SK-N-SH (cell line): ENCODE measurements at regions not wholly inside any gene's neighbourhood (a gene's known extent, or its start where the extent isn't known, plus 50 kb on each side); places are given as distances from the start of the nearest gene placed in this dataset.

Experiments
- CTCF ChIA-PET: fragments of 300-600, 350-600 bp; formaldehyde crosslinking; extraction: SDS; loops from one replicate; lab custom pipeline; 2021; lab: Yijun Ruan, JAX
- POLR2A ChIA-PET: fragments of 350-600 bp; sonication (Branson Sonifier 250); formaldehyde crosslinking; extraction: SDS; loops from one replicate; lab custom pipeline; 2020; ENCODE audit warnings: antibody characterized with exemption, inconsistent platforms; lab: Yijun Ruan, JAX
- DNase-seq: peaks from one replicate; pipeline ENCODE4 v3.0.0; 2012
- H2AFZ ChIP-seq: fragments of 200-600 bp; sonication (generic); 2 replicates; pipeline ENCODE4 v1.8.1; 2016; ENCODE audit warnings: antibody characterized with exemption, mild to moderate bottlenecking, low read depth
- H3F3A ChIP-seq: fragments of 200-600 bp; sonication (generic); replicated peaks from 2 replicates; pipeline ENCODE3; 2016; ENCODE audit warnings: antibody characterized with exemption, mild to moderate bottlenecking; ENCODE audit not compliant: insufficient read depth
- H3K27ac ChIP-seq, 2 experiments: fragments of 200-500 bp in 1 of 2; fragments of 200-600 bp in 1 of 2; sonication (Bioruptor generic) in 1 of 2; sonication (generic), shearing (Covaris generic) in 1 of 2; 2 replicates each; pipeline versions ENCODE4 v1.5.1 to v1.6.1; 2014 to 2016; ENCODE audit warnings: low read depth in 2 of 2, inconsistent platforms in 1 of 2, low read length in 1 of 2, mild to moderate bottlenecking in 1 of 2, mixed read lengths in 1 of 2
- H3K27me3 ChIP-seq: fragments of 200-600 bp; sonication (generic), shearing (Covaris generic); 2 replicates; pipeline ENCODE4 v1.6.1; 2016; ENCODE audit warnings: mixed run types; ENCODE audit not compliant: insufficient read depth
- H3K36me3 ChIP-seq, 2 experiments: fragments of 200-500 bp in 1 of 2; fragments of 200-600 bp in 1 of 2; sonication (Bioruptor generic) in 1 of 2; sonication (generic) in 1 of 2; replicated peaks in 1 of 2; 2 replicates each; pipeline versions ENCODE3 to v1.5.1; 2014 to 2016; ENCODE audit warnings: low read length in 1 of 2, mild to moderate bottlenecking in 1 of 2; ENCODE audit not compliant: insufficient read depth in 2 of 2, control insufficient read depth in 1 of 2
- H3K4me1 ChIP-seq, 2 experiments: fragments of 200-500 bp in 1 of 2; fragments of 200-600 bp in 1 of 2; sonication (Bioruptor generic) in 1 of 2; sonication (generic), shearing (Covaris generic) in 1 of 2; 2 replicates each; pipeline versions ENCODE4 v1.5.1 to v1.6.1; 2014 to 2016; ENCODE audit warnings: low read depth in 1 of 2, low read length in 1 of 2, mixed run types in 1 of 2; ENCODE audit not compliant: insufficient read depth in 2 of 2, control insufficient read depth in 1 of 2
- H3K4me2 ChIP-seq: fragments of 200-600 bp; sonication (generic), shearing (Covaris generic); 2 replicates; pipeline ENCODE4 v1.6.1; 2017; ENCODE audit warnings: mixed run types
- H3K4me3 ChIP-seq, 2 experiments: fragments of 200-500 bp in 1 of 2; fragments of 200-600 bp in 1 of 2; sonication (Bioruptor generic) in 1 of 2; sonication (generic), shearing (Covaris generic) in 1 of 2; 2 replicates each; pipeline versions ENCODE4 v1.5.1 to v1.8.1; 2014 to 2016; ENCODE audit warnings: low read depth in 2 of 2, inconsistent platforms in 1 of 2, low read length in 1 of 2, mild to moderate bottlenecking in 1 of 2, mixed read lengths in 1 of 2, moderate library complexity in 1 of 2
- H3K79me2 ChIP-seq: fragments of 200-600 bp; sonication (generic); 2 replicates; pipeline ENCODE4 v1.8.1; 2017; ENCODE audit warnings: mild to moderate bottlenecking; ENCODE audit not compliant: insufficient read depth
- H3K9ac ChIP-seq: fragments of 200-600 bp; sonication (generic); 2 replicates; pipeline ENCODE4 v1.6.1; 2017; ENCODE audit warnings: mixed run types
- H3K9me2 ChIP-seq: fragments of 200-600 bp; sonication (generic); 2 replicates; pipeline ENCODE4 v1.6.1; 2017; ENCODE audit warnings: mixed run types
- H3K9me3 ChIP-seq: fragments of 200-600 bp; sonication (generic); 2 replicates; pipeline ENCODE4 v1.6.1; 2017; ENCODE audit warnings: mixed run types, mild to moderate bottlenecking, moderate library complexity
- H4K20me1 ChIP-seq: fragments of 200-600 bp; sonication (generic); 2 replicates; pipeline ENCODE4 v1.6.1; 2017; ENCODE audit warnings: mild to moderate bottlenecking, mixed run types; ENCODE audit not compliant: insufficient read depth
- CHD2 ChIP-seq: fragments of 150-350 bp; IDR thresholded peaks from 2 replicates; pipeline ENCODE4 v1.6.1; 2018; ENCODE audit warnings: low read length; ENCODE audit not compliant: partially characterized antibody
- ELF1 ChIP-seq: IDR thresholded peaks from 2 replicates; pipeline ENCODE4 v1.4.0; 2012
- EZH2phosphoT487 ChIP-seq: fragments of 200-600 bp; sonication (generic); IDR thresholded peaks from 2 replicates; pipeline ENCODE4 v1.6.1; 2017; ENCODE audit warnings: low read depth, mixed run types, mild to moderate bottlenecking, antibody characterized with exemption, moderate library complexity, borderline replicate concordance
- FOSL2 ChIP-seq: IDR thresholded peaks from 2 replicates; pipeline ENCODE4 v1.4.0; 2012; ENCODE audit warnings: low read depth, mild to moderate bottlenecking, moderate library complexity, borderline replicate concordance
- GABPA ChIP-seq: IDR thresholded peaks from 2 replicates; pipeline ENCODE4 v1.4.0; 2012; ENCODE audit warnings: low read depth, mild to moderate bottlenecking
- JUND ChIP-seq: IDR thresholded peaks from 2 replicates; pipeline ENCODE4 v1.4.0; 2012
- MEF2A ChIP-seq: IDR thresholded peaks from 2 replicates; pipeline ENCODE4 v1.4.0; 2012; ENCODE audit warnings: low read depth, borderline replicate concordance
- MXI1 ChIP-seq: IDR thresholded peaks from 2 replicates; pipeline ENCODE4 v1.6.1; 2012; ENCODE audit warnings: mild to moderate bottlenecking, low read depth, low read length, improper control_type of control experiment
- NFIC ChIP-seq: IDR thresholded peaks from 2 replicates; pipeline ENCODE4 v1.4.0; 2012; ENCODE audit warnings: borderline replicate concordance
- NRF1 ChIP-seq: IDR thresholded peaks from 2 replicates; pipeline ENCODE4 v1.6.1; 2012; ENCODE audit warnings: low read depth, mild to moderate bottlenecking, low read length
- RAD21 ChIP-seq: IDR thresholded peaks from 2 replicates; pipeline ENCODE4 v1.6.1; 2012; ENCODE audit warnings: mild to moderate bottlenecking, low read length
- RCOR1 ChIP-seq: fragments of 150-350 bp; IDR thresholded peaks from 2 replicates; pipeline ENCODE4 v1.6.1; 2017; ENCODE audit warnings: antibody characterized with exemption, low read length
- SMC3 ChIP-seq: IDR thresholded peaks from 2 replicates; pipeline ENCODE4 v1.6.1; 2012; ENCODE audit warnings: low read depth, low read length, improper control_type of control experiment
- TCF12 ChIP-seq: IDR thresholded peaks from 2 replicates; pipeline ENCODE4 v1.4.0; 2012
- TEAD4 ChIP-seq: IDR thresholded peaks from 2 replicates; pipeline ENCODE4 v1.4.0; 2012; ENCODE audit warnings: mild to moderate bottlenecking, borderline replicate concordance; ENCODE audit not compliant: insufficient read depth
- YY1 ChIP-seq: IDR thresholded peaks from 2 replicates; pipeline ENCODE4 v1.4.0; 2012; ENCODE audit warnings: low read depth, mild to moderate bottlenecking
- WGBS: methylation state at CpG from one replicate; pipeline ENCODE4 v1.1.6; 2017; ENCODE audit warnings: low lambda C conversion rate; 5-methylcytosine and 5-hydroxymethylcytosine counted together
- TF ChIP-seq, protein P1 (sequence below): IDR thresholded peaks from 2 replicates; pipeline ENCODE4 v1.4.0; 2012; ENCODE audit warnings: low read depth, borderline replicate concordance
- TF ChIP-seq, protein P2 (sequence below): fragments of 200-600 bp; sonication (generic); IDR thresholded peaks from 2 replicates; pipeline ENCODE4 v1.6.1; 2017; ENCODE audit warnings: antibody characterized with exemption, mild to moderate bottlenecking, moderate library complexity
- TF ChIP-seq, protein P3 (sequence below): IDR thresholded peaks from 2 replicates; pipeline ENCODE4 v1.4.0; 2012; ENCODE audit warnings: low read depth
- TF ChIP-seq, protein P4 (sequence below): IDR thresholded peaks from 2 replicates; pipeline ENCODE4 v1.6.1; 2012; ENCODE audit warnings: mild to moderate bottlenecking, low read depth, low read length, moderate library complexity
- TF ChIP-seq, protein P5 (sequence below): fragments of 150-350 bp; IDR thresholded peaks from 2 replicates; pipeline ENCODE4 v1.6.1; 2016; ENCODE audit warnings: mild to moderate bottlenecking, low read depth, low read length

DNA sequence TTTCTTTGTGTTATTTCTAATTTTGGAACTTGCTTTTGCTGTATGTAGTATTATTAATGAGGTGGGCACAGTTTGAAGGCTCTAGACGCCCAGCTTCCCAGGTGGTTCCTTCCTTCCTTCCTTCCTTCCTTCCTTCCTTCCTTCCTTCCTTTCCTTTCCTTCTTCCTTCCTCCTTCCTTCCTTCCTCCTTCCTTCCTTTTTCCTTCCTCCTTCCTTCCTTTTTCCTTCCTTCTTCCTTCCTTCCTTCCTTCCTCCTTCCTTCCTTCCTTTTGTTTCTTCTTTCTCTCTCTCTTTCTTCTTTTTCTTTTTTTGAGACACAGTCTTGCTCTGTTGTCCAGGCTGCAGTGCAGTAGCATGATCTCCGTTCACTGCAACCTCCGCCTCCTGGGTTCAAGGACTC lies 906.7 kb downstream of the AACS start:
- Histone ChIP-seq H3K4me3 (no peak overlapping the region), H3K9ac (no peak overlapping the region), H3K36me3 (no peaks in the 10 kb centered on the region), H3K9me2 (no peaks in the 10 kb centered on the region), H3F3A (no peaks in the 10 kb centered on the region), H2AFZ (no peak overlapping the region), H3K79me2 (no peaks in the 10 kb centered on the region), H3K4me2 (no peak overlapping the region), H3K27ac (no peak overlapping the region), H3K9me3 (no peaks in the 10 kb centered on the region), H4K20me1 (no peaks in the 10 kb centered on the region), H3K27me3 (no peaks in the 10 kb centered on the region), H3K4me1 (no peaks in the 10 kb centered on the region)
- ChIA-PET CTCF (no interaction called here), POLR2A (no interaction called here)
- WGBS = 56% methylated on average over 3 of the region's 3 CpGs
- TF ChIP-seq NRF1 = no peak
- no peak for TF ChIP-seq EZH2phosphoT487
- no peak for TF ChIP-seq MEF2A
- TF ChIP-seq ELF1 = no peak
- no peak for TF ChIP-seq GABPA
- TF ChIP-seq RCOR1 = no peak
- TF ChIP-seq FOSL2 = no peak
- no peak for TF ChIP-seq RAD21
- no peak for TF ChIP-seq JUND
- TF ChIP-seq CHD2 = no peak
- TF ChIP-seq, protein P1, sequence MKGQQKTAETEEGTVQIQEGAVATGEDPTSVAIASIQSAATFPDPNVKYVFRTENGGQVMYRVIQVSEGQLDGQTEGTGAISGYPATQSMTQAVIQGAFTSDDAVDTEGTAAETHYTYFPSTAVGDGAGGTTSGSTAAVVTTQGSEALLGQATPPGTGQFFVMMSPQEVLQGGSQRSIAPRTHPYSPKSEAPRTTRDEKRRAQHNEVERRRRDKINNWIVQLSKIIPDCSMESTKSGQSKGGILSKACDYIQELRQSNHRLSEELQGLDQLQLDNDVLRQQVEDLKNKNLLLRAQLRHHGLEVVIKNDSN = no peak
- TF ChIP-seq YY1 = no peak
- TF ChIP-seq MXI1 = no peak
- TF ChIP-seq, protein P2, sequence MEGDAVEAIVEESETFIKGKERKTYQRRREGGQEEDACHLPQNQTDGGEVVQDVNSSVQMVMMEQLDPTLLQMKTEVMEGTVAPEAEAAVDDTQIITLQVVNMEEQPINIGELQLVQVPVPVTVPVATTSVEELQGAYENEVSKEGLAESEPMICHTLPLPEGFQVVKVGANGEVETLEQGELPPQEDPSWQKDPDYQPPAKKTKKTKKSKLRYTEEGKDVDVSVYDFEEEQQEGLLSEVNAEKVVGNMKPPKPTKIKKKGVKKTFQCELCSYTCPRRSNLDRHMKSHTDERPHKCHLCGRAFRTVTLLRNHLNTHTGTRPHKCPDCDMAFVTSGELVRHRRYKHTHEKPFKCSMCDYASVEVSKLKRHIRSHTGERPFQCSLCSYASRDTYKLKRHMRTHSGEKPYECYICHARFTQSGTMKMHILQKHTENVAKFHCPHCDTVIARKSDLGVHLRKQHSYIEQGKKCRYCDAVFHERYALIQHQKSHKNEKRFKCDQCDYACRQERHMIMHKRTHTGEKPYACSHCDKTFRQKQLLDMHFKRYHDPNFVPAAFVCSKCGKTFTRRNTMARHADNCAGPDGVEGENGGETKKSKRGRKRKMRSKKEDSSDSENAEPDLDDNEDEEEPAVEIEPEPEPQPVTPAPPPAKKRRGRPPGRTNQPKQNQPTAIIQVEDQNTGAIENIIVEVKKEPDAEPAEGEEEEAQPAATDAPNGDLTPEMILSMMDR = no peak
- no peak for TF ChIP-seq TEAD4
- TF ChIP-seq SMC3 = no peak
- TF ChIP-seq, protein P3, sequence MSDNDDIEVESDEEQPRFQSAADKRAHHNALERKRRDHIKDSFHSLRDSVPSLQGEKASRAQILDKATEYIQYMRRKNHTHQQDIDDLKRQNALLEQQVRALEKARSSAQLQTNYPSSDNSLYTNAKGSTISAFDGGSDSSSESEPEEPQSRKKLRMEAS = no peak
- TF ChIP-seq NFIC = no peak
- DNase-seq = no peak

DNA sequence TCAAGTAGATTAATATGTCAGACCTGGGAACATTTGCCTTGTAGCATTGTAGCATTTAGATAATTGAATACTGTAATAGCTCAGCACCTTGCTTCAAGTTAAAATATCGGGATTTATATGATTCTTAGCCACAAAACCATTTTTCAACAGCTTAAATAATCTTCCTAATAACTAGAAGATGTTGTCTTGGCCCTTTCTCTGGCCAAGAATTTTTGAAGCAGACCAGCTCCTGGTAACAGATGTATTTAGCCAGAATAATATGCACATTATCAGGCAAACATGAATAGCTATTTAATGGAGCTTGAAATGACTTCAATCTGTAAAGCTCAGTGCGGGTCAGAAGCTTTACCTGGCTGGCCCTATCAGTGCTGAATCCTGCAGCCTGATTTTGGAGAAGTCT lies 913.1 kb downstream of the AACS start:
- CTCF ChIA-PET = no interaction called here
- no peak for TF ChIP-seq TEAD4
- TF ChIP-seq TCF12 = no peak
- TF ChIP-seq, protein P4, sequence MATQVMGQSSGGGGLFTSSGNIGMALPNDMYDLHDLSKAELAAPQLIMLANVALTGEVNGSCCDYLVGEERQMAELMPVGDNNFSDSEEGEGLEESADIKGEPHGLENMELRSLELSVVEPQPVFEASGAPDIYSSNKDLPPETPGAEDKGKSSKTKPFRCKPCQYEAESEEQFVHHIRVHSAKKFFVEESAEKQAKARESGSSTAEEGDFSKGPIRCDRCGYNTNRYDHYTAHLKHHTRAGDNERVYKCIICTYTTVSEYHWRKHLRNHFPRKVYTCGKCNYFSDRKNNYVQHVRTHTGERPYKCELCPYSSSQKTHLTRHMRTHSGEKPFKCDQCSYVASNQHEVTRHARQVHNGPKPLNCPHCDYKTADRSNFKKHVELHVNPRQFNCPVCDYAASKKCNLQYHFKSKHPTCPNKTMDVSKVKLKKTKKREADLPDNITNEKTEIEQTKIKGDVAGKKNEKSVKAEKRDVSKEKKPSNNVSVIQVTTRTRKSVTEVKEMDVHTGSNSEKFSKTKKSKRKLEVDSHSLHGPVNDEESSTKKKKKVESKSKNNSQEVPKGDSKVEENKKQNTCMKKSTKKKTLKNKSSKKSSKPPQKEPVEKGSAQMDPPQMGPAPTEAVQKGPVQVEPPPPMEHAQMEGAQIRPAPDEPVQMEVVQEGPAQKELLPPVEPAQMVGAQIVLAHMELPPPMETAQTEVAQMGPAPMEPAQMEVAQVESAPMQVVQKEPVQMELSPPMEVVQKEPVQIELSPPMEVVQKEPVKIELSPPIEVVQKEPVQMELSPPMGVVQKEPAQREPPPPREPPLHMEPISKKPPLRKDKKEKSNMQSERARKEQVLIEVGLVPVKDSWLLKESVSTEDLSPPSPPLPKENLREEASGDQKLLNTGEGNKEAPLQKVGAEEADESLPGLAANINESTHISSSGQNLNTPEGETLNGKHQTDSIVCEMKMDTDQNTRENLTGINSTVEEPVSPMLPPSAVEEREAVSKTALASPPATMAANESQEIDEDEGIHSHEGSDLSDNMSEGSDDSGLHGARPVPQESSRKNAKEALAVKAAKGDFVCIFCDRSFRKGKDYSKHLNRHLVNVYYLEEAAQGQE = no peak
- no peak for TF ChIP-seq RCOR1
- no peak for TF ChIP-seq NRF1
- no peak for TF ChIP-seq MXI1
- TF ChIP-seq, protein P5, sequence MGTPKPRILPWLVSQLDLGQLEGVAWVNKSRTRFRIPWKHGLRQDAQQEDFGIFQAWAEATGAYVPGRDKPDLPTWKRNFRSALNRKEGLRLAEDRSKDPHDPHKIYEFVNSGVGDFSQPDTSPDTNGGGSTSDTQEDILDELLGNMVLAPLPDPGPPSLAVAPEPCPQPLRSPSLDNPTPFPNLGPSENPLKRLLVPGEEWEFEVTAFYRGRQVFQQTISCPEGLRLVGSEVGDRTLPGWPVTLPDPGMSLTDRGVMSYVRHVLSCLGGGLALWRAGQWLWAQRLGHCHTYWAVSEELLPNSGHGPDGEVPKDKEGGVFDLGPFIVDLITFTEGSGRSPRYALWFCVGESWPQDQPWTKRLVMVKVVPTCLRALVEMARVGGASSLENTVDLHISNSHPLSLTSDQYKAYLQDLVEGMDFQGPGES = no peak
- no peak for TF ChIP-seq CHD2

More for the DNA sequence above, 913.1 kb downstream of the AACS start:
- Histone ChIP-seq H3K27ac (no peak overlapping the region), H3K27me3 (no peaks in the 10 kb centered on the region), H3K4me2 (no peak overlapping the region), H3K9me2 (no peaks in the 10 kb centered on the region), H2AFZ (no peak overlapping the region), H3K36me3 (no peaks in the 10 kb centered on the region), H4K20me1 (no peaks in the 10 kb centered on the region), H3F3A (no peaks in the 10 kb centered on the region), H3K79me2 (no peaks in the 10 kb centered on the region), H3K9me3 (no peaks in the 10 kb centered on the region), H3K9ac (no peak overlapping the region), H3K4me1 (no peaks in the 10 kb centered on the region; a peak in 1 of 4 replicates), H3K4me3 (no peak overlapping the region)
- WGBS = 8% methylated on average over 2 of the region's 2 CpGs
- POLR2A ChIA-PET = no interaction called here
- no peak for DNase-seq
